Stimulated activated CD4-positive, alpha-beta T cell treated with anti-CD3 and anti-CD28 coated beads, TNF-alpha, amount 100 ng/mL, for 48 hours (primary cell): ENCODE measurements at regions not wholly inside any gene's neighbourhood (a gene's known extent, or its start where the extent isn't known, plus 50 kb on each side); places are given as distances from the start of the nearest gene placed in this dataset.
A peak's percentile ranks its signal among the peaks of the same experiment; 100 is the strongest.
"Not testable (repeated sequence)": the region's sequence is repeated elsewhere in the genome, so short reads cannot be mapped to it uniquely, and the experiment has no call there.

ENCODE experiments used
- DNase-seq, 3 donors: peaks; one replicate each; pipeline ENCODE4 v3.0.0-alpha.2; 2020; ENCODE audit warnings: low read depth in 3 of 3

DNA sequence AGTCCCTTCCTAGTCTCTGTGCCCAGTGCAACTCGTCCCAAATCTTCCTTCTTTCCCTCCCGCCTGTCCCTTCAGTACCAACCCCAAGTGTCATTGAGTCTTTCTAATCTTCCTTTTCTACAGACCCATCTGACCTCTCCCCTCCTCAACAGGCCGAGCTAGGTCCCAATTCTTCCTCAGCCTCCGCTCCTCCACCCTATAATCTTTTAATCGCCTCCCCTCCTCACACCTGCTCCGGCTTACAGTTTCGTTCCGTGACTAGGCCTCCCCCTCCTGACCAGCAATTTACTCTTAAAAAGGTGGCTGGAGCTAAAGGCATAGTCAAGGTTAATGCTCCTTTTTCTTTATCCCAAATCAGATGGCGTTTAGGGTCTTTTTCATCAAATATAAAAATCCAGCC is 123.1 kb upstream of the MAP2 start:
- DNase-seq, result not testable (repeated sequence)

DNA sequence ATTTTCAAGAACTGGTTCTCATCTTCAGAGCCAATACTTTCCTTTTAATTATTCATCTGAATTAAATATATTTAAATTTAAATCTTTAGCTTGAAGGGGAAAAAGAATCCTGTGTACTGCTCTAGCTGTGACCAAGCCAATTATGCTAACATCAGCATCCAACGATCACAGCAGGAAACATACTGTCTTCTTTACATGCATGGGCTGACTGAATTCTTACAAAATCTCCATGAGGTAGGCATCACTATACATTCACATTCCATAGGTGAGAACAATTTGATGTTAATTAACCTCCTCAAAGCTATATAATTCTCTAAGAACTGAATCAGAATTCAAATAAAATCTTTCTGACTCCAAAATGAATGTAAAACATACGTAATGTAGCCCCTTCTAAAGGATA is 118.8 kb upstream of the MAP2 start:
- no peak for DNase-seq

DNA sequence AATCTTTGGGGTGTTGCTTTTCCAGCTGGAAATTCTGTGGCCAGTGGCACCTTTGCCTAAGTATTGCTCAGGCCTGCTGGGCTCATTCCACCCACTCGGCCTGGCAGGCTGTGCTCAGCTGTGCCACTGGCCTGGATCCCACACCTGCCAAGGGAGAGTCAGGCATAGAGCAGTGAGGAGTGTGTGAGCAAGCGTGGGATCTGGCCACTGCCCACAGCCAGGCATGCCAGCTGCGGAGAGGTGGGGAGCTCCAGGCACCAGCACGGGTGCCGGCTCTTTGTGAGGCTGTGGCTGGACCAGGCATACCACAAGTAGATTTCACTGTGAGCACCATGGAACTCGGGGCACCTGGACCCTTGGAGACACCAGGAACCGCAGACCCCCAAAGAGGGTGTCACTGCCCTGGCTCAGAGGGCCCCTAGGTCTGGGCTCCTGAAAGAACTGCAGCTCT is 118.1 kb upstream of the MAP2 start:
- DNase-seq, result no peak

DNA sequence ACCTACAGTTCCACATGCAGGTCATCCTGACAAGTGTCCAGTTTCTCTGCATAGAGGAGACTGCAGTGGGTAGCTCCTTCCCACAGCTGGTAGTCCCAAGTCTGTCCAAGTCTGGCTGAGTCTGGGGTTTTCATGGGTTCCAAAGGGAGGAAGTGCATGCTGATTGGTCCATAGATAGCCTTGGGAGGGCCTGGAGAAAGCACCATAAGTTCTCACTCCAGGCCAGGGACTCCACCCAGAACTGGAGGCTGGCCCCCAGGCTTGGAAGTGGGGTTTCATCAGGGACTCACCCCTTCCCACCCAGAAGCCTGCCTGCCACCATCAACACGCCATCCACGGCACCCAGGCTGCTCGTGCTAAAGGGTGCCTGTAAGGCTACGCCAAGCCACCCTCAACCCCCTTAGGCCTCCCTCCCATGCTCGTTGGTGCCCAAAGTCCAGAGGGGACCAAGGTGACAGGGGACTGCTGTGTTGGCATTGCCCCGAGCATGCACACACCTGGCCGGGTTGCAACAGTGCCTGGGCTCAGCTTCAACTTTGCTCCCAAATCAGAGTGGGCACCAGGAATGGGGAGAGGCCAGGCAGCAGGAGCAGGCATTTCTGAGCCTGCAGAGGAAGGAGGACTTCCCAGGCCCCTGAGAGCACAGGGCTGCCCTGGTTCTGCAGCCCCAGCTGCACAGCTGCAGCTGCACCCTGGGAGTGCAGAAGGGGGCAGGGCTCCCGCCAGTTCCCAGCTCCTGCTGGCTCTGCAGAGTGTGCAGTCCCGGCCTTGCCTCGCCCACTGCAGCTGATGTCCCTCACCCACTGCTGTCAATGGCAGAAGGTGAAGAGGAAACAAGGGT is 116.5 kb upstream of the MAP2 start:
- DNase-seq, result no peak

DNA sequence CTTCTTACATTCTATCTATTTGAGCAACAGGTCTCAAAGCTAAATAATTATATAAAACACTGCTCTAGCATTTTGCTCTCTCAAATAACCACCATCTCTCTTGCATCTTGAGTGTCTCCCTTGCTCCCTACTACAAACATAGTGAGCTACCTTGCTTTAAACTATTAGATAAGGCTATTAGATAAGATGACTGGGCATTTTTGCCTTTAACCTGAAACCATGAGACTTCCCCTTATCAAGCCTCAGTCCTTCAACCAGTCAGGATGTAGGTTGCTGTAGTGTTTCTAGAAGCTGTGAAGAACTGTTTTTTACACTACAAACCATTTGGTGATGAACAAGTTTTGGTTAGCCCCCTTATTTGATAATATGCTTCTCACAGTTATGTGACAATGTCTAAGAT is 115.4 kb upstream of the MAP2 start:
- DNase-seq, result no peak

DNA sequence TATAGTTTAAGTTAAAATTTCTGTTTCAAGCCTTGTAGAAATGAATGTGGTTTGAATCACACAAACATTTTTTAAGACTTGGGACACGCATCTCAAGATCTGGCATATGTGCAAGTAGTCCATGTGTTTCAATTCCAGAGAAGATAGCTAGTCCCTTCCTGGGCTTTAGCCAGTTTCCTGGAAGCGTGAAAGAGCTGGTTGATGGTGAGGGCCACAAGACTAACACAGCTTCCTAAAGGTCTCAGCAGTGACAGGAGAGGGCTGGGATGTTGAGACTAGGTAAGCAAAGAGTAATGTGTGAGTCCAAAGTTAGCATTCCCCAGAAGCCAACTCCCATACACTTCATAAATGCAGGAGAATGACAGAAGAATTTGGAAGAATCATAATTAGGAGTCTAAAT is 111.9 kb upstream of the MAP2 start:
- no peak for DNase-seq

DNA sequence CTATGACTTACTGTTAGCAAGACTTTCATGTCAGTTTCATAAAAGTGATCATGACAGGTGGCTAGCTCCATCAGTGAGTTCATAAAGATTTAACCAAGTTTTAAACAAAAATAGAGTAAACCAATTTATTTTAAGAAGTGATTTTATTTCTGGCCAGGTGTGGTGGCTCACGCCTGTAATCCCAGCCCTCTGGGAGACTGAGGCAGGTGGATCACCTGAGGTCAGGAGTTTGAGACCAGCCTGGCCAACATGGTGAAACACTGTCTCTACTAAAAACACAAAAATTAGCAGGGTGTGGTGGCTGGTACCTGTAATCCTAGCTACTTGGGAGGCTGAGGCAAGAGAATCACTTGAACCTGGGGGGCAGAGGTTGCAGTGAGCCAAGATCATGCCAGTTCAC is 111.4 kb upstream of the MAP2 start:
- DNase-seq, result not testable (repeated sequence)

DNA sequence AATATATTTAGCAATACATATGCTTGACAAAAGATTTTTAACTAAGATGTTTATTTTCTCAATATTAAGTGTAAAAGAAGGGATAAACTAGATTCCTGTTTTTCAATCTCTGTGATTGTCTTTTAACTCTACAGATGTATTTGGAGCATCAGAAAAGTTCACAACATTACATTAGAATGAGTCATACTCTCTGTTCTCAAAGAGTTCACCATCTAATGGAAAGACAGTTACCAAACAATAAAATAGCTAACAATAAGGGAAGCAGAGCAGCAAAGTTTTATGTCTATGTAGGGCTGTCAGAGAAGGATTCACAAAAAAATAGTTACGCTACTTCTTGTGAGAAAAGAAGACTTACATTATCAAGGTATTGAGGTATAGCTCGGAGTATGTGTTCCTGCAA is 109.2 kb upstream of the MAP2 start:
- no peak for DNase-seq

DNA sequence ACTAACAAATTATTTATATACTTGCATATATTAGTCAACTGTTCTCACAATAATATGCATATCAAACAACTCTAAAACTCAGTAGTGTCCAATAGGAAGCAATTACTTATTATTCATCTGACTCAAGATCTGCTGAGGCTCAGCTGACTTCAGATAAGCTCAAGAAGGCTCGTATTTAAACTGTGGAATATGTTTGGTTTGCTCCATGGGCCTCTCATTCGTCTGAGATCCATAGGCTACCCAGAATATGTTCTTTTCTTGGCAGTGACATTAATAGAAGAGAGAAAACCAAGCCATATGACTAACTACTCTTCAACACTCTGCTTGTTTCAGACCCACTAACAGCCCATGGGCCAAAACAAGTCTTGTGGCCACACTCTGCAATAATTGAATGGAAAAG is 107.7 kb upstream of the MAP2 start:
- no peak for DNase-seq

DNA sequence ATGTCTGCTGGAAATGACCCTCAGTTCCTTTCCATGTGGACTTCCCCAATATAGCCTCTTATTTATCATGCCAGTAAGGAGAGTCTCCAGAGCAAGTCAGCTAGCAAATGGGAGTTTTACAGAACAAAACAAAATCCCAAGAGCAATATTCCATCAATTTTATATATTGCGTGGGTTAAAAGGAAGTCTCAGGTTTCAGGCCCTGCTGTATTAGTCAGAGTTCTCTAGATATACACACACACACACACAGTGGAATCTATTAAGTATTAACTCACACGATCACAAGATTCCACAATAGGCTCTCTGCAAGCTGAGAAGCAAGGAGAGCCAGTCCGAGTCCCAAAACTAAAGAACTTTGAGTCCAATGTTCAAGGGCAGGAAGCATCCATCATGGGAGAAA is 102.8 kb upstream of the MAP2 start:
- DNase-seq, result no peak

DNA sequence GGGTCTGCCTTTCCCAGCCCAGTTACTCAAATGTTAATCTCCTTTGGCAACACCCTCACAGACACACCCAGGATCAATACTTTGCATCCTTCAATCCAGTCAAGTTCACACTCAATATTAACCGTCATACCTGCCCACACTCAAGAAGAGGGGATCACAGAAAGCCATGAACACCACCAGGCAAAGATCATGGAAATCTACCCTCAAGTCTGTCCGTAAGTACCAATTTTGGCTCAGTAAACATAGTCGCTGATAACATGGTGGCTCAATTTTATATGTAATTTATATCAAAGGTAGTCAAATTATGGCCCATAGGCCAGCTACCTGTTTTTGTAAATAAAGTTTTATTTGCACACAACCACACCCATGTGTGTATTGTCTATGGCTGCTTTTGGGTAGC is 102.3 kb upstream of the MAP2 start:
- no peak for DNase-seq

DNA sequence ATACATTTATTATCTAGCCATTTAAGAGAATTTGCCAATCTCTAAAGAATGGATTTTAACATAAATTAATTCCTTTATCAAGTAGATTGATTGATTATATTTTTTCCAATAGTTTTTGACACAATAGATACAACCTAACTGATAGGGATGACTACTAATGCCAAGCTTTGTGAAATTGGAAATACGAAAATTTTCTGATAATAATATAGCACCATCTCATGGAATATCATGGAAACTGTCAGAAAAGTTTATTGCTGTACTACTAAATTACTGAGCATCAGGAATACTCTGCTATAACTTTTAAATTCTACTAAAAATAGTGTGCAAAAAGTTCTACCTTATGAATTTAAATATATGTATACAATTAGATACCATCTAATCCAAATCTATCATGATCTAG is 101.8 kb upstream of the MAP2 start:
- DNase-seq, result no peak

DNA sequence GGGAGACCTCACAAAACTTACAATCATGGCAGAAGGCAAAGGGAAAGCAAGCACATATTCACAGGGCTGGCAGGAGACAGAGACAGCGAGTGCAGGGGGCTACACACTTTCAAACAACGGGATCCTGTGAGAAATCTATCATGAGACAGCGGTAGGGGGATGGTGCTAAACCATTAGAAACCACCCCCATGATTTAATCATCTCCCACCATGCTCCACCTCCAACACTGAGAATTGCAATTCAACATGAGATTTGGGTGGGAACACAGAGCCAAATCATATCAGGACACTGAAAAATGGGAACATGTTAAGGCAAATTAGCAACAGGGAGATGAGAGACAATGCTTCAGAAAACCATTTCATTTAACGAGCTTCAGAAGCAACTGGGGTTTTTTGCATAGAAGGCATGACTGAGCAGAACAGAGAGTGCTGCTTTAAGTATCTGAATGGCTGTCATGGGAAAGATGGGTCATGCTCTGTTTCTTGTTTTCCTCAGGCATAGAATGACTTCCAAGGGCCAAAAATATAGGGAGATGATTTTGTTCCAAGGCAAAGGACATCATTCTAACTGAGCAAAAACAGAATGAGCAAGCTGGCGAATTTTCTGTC is 100.8 kb upstream of the MAP2 start:
- DNase-seq, result no peak

DNA sequence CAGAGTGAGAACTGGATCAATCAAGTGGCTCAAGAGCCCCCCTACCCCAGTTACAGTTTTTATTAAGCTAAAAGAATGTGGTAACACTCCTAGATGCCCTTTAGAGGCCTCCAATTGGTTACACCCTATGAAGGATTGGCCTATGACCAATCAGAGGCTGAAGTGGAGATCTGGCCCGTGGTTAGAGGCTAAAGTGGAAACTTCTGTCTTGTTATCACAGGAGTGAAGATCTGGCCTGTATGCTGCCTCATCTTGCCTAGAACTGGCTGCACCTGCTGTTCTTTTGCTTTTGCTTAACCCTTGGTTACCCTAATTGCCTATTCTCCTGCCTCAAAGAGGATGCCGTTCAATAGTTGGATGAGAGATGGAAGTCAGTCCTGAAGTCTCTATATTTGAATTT is 100.1 kb upstream of the MAP2 start:
- no peak for DNase-seq

DNA sequence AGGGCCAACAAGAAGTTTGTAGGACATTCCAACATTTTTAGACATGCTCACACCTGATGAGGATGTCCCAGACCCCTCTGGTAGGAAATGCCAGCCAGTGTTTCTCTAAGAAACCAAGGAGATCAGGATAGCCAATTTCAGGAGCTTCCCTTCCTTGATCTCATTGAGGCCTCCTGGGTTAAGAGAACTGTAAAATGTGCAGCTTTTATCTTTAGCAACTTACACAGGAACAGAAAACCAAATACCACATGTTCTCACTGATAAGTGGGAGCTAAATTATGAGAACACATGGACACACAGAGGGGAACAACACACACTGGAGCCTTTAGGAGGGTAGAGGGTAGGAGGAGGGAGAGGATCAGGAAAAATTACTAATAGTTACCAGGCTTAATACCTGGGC is 99.6 kb upstream of the MAP2 start:
- no peak for DNase-seq

DNA sequence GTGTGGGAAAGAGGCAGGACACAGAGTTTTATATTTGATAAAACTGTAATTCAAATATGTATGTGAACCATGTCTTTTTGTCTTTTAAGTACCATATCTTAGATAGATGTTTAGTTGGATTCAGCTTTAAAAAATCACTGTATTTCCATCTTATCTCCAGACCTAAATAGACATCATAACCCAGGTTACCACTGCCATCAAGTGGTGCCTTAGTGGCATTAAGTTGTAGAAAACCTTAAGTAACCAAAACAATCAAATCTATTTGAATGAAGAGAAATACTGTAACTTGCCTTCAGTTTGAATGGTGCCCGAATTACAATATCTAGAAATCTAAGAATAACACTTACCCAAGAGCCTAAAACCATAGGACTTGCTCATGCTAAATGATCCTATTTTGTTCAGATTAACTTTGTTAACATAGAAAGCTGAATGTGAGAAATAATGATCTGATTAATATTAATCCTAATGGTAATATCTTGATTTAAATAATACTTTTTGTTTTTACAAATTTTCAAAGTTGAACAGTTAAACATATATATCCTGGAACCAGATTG is 92.5 kb upstream of the MAP2 start:
- no peak for DNase-seq

DNA sequence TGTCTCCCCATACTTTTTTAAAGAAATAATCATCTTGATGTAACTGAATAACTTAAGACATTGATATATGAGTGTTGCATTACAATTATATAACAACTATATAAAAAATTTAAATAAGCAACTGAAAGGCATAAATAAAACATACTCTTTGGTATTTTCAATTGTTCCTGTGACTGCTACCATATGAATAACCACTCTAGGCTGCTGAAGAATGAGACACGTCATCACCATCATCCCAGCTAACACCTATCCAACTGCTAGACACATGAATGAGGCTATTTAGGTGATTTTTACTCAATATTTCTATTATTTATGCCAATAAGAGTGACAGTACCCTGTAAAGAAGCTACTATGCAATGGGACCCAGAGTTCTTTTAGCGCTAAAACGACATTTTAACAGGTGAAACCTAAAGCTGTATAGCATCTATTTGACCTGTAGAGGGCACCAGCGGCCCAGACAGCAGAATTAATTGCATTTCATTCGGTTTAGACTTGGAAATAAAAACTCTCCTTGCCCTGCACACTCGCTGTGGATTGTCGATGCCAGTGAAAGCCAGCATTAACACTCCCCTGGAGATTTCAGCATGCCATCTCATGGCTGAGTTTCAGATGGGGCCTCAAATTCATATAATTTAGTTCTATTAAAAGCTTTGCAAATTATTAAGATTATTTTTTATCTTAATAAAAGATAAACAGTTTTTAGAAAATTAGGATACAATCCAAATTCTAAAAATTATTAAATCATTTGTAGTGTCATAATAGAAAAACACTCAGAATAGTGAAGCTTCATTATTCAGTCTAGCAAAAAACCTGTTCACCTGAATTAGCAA is 89.4 kb upstream of the MAP2 start:
- peak in 2 of 3 donors; percentile 7 to 31 for DNase-seq

DNA sequence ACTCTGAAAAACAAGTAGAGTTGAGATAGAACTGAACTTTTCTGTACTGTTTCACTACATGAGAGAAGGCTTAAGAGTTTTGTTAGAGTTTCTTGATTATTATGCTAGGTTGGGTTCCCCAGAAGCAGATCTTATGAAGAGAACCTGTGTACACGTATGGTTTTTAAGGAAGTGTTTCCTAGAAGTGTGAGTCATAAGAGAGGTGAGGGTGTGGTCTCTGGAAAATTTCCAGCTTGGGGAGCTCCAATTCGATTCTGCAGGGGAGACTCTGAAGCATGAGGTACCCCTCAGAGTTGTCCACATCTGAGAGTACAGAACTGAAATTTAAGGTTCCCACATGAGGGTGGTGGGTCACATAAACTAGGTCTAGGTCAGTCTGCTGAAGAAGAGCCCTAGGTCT is 83.3 kb upstream of the MAP2 start:
- no peak for DNase-seq

DNA sequence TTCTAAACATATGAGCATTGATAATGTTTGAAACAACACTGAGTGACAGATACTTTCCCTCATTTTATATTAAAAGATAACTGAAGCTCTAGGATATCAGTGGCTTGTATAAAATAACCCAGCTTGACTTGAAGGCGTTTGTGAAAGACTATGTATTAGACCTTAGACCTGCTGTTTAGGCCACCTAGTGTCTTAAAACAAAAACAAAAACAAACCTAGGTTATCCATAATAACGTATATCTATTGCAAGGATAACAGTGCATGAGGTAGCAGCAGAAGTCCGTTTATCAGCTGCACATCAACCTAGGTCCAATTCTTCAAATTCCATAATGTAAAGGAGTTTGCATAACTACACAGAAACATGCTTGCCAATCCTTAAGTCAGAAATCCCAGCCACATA is 79.5 kb upstream of the MAP2 start:
- DNase-seq, result no peak

DNA sequence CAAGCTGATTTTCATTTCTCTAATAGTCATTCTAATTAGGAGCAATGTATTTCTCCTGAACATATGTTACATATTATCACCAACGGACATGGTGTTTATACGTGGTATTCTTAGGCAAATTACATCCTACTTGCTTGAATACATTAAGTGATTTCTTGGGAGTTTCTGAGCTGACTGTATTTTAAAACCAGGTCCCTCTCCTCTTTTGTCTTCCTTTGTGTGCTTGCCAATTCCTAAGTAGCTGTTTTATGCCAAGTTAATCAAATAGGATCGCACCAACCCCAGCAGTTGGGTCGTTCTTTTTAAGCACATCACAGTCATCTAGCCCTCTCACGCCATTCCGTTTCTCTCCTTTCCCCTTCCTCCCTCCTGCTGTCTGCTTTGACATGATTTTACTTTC is 75.4 kb upstream of the MAP2 start:
- DNase-seq, result no peak

DNA sequence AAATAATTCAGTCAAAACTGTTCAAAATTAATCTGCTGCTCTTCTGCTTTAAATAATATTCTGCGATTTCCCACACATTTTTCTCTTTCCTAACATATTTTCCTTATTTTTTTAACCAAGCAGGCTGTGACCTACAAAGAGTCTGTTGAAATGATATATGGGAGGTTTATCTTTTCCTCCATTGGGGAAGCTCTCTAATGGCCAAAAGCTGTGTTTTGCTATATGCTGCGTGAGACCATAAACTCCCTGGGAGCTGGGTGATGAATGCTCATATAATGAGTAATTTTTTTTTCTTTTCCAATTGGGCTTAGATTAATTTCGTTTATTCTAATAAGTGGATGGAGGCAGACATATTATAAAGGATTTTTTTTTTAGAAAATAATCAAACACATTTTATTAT is 72.2 kb upstream of the MAP2 start:
- DNase-seq, result no peak

DNA sequence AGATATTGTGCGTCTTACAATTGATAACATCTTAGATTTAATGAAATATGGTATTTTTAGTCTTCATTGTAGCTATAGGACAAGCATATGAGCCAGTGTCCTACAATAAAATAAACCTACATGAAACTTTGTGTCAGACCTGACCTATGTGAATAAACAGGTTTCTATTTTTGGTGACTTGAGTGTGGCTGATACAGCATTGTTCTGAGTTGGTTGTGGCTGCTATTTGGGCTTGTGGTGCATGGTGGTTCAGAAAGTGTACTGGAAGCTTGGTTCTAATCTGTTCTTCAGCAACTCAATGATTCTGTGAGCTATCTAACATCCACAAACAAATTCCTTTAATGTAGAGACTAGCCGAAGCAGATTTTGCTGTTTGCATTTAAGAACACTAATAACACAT is 64.9 kb upstream of the MAP2 start:
- no peak for DNase-seq
